Superior temporal gyrus (tissue), 1 donor: ENCODE measurements at regions not wholly inside any gene's neighbourhood (a gene's known extent, or its start where the extent isn't known, plus 50 kb on each side); places are given as distances from the start of the nearest gene placed in this dataset.
"Not testable (repeated sequence)": the region's sequence is repeated elsewhere in the genome, so short reads cannot be mapped to it uniquely, and the experiment has no call there.

Experiments
- DNase-seq: peaks from one replicate; pipeline ENCODE4 v3.0.0-alpha.2; 2016; ENCODE audit errors: extremely low spot score

- DNase-seq, result no peak
Measured at GRCh38 chr22:34587357-34588356, 478.3 kb upstream of the ISX start.

- no peak for DNase-seq
Measured at GRCh38 chr22:34588871-34589545, 476.9 kb upstream of the ISX start.

- DNase-seq, result no peak
Measured at GRCh38 chr22:34592123-34592740, 473.7 kb upstream of the ISX start.

GRCh38 chr22:34599567-34599966, 466.4 kb upstream of the ISX start:
- DNase-seq, result no peak

GRCh38 chr22:34604312-34604711, 461.6 kb upstream of the ISX start:
- no peak for DNase-seq

GRCh38 chr22:34608106-34608505, 457.9 kb upstream of the ISX start:
- DNase-seq, result no peak

GRCh38 chr22:34608540-34609115, 457.3 kb upstream of the ISX start:
- DNase-seq, result no peak

- DNase-seq, result no peak
Measured at GRCh38 chr22:34609646-34610045, 456.3 kb upstream of the ISX start.

- no peak for DNase-seq
Measured at GRCh38 chr22:34620161-34620560, 445.8 kb upstream of the ISX start.

GRCh38 chr22:34620832-34621231, 445.1 kb upstream of the ISX start:
- no peak for DNase-seq

GRCh38 chr22:34622602-34623001, 443.4 kb upstream of the ISX start:
- no peak for DNase-seq

- DNase-seq, result no peak
Measured at GRCh38 chr22:34623580-34623979, 442.4 kb upstream of the ISX start.

- not testable (repeated sequence) for DNase-seq
Measured at GRCh38 chr22:34625892-34626291, 440.1 kb upstream of the ISX start.

GRCh38 chr22:34638128-34638527, 427.8 kb upstream of the ISX start:
- no peak for DNase-seq

- DNase-seq, result no peak
Measured at GRCh38 chr22:34639911-34640310, 426.0 kb upstream of the ISX start.

- no peak for DNase-seq
Measured at GRCh38 chr22:34645375-34645774, 420.6 kb upstream of the ISX start.

GRCh38 chr22:34669001-34669400, 397.0 kb upstream of the ISX start:
- DNase-seq, result peak; percentile 40

GRCh38 chr22:34683031-34683430, 382.9 kb upstream of the ISX start:
- not testable (repeated sequence) for DNase-seq

- not testable (repeated sequence) for DNase-seq
Measured at GRCh38 chr22:34684278-34684677, 381.7 kb upstream of the ISX start.

GRCh38 chr22:34687116-34687515, 378.8 kb upstream of the ISX start:
- no peak for DNase-seq

GRCh38 chr22:34688825-34689224, 377.1 kb upstream of the ISX start:
- no peak for DNase-seq

- no peak for DNase-seq
Measured at GRCh38 chr22:34696557-34696956, 369.4 kb upstream of the ISX start.
